IPS-15b (cell line): ENCODE measurements at regions not wholly inside any gene's neighbourhood (a gene's known extent, or its start where the extent isn't known, plus 50 kb on each side); places are given as distances from the start of the nearest gene placed in this dataset.

Experiments
- H3K27me3 ChIP-seq: one replicate; pipeline ENCODE4 v1.6.1; 2013; ENCODE audit warnings: low read length; ENCODE audit not compliant: control insufficient read depth, insufficient read depth
- H3K36me3 ChIP-seq: one replicate; pipeline ENCODE4 v1.6.1; 2013; ENCODE audit warnings: low read length; ENCODE audit not compliant: control insufficient read depth, insufficient read depth
- H3K4me1 ChIP-seq: one replicate; pipeline ENCODE4 v1.6.1; 2013; ENCODE audit warnings: mild to moderate bottlenecking, low read length; ENCODE audit not compliant: control insufficient read depth, insufficient read depth
- H3K4me3 ChIP-seq: one replicate; pipeline ENCODE4 v1.5.1; 2013; ENCODE audit warnings: low read depth, low read length
- H3K9ac ChIP-seq: one replicate; pipeline ENCODE4 v1.6.1; 2013; ENCODE audit warnings: low read depth, mild to moderate bottlenecking, low read length
- H3K9me3 ChIP-seq: one replicate; pipeline ENCODE4 v1.6.1; 2013; ENCODE audit warnings: mild to moderate bottlenecking, low read length; ENCODE audit not compliant: control insufficient read depth, insufficient read depth

DNA sequence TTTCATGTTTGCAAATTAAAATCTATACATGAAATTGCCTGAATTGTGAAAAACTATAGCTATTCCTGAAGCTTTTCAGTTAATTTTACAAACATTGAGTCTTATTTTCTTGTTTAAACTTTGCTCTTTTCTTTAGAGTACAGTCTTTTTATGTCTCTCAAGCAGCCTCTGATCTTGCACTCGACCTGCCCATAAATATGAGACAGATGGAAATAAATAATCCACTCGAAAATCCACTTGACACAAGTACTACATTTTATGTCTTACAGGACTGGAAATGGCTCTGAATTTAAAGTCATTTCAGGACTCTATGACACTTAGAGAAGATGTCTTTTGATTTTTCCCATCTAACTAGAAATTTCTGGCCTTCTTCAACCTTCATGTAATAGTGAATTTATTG, 283.8 kb downstream of the USP25 start:
- H3K4me1 ChIP-seq, result no peaks in the 10 kb centered on the region
- H3K4me3 ChIP-seq, result no peak overlapping the region
- no peaks in the 10 kb centered on the region for H3K36me3 ChIP-seq
- no peaks in the 10 kb centered on the region for H3K27me3 ChIP-seq
- no peaks in the 10 kb centered on the region for H3K9me3 ChIP-seq
- no peak overlapping the region for H3K9ac ChIP-seq

GRCh38 chr21:16020878-16021277, 291.1 kb downstream of the USP25 start:
- H3K27me3 ChIP-seq, result no peaks in the 10 kb centered on the region
- H3K4me1 ChIP-seq, result no peaks in the 10 kb centered on the region
- no peaks in the 10 kb centered on the region for H3K36me3 ChIP-seq
- H3K4me3 ChIP-seq, result no peak overlapping the region
- H3K9ac ChIP-seq, result no peak overlapping the region
- no peaks in the 10 kb centered on the region for H3K9me3 ChIP-seq

GRCh38 chr21:16022116-16022515, 292.3 kb downstream of the USP25 start:
- H3K27me3 ChIP-seq, result no peaks in the 10 kb centered on the region
- no peaks in the 10 kb centered on the region for H3K36me3 ChIP-seq
- no peaks in the 10 kb centered on the region for H3K9me3 ChIP-seq
- H3K4me1 ChIP-seq, result no peaks in the 10 kb centered on the region
- H3K9ac ChIP-seq, result no peak overlapping the region
- no peak overlapping the region for H3K4me3 ChIP-seq

GRCh38 chr21:16022921-16023320, 293.1 kb downstream of the USP25 start:
- Histone ChIP-seq H3K4me3 (no peak overlapping the region), H3K9ac (no peak overlapping the region), H3K9me3 (no peaks in the 10 kb centered on the region), H3K4me1 (no peaks in the 10 kb centered on the region), H3K27me3 (no peaks in the 10 kb centered on the region), H3K36me3 (no peaks in the 10 kb centered on the region)

DNA sequence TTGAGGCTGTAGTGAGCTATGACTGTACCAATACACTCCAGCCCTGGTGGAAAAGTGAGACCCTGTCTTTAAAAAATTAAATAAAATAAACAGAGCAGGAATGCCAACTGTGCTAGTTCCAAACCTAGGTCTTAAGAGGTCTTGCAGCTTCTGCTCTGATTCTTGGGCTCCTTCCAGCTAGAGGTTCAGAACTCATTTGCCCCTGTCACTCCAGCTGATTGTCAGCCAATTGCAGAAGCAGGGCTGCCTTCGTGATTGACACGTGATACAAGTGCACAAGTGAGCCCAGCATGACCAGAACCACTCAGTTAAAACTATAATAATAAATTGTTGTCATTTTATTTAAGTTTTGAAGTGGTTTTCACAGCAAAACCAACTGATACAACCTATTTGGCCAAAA, 298.4 kb downstream of the USP25 start:
- Histone ChIP-seq H3K9ac (no peak overlapping the region), H3K36me3 (no peaks in the 10 kb centered on the region)

GRCh38 chr21:16028941-16029464, 299.2 kb downstream of the USP25 start:
- H3K4me3 ChIP-seq, result no peak overlapping the region
- H3K9ac ChIP-seq, result no peak overlapping the region

More for the DNA sequence above, 298.4 kb downstream of the USP25 start:
- Histone ChIP-seq H3K27me3 (no peaks in the 10 kb centered on the region), H3K4me1 (no peaks in the 10 kb centered on the region), H3K9me3 (no peaks in the 10 kb centered on the region), H3K4me3 (no peak overlapping the region)

GRCh38 chr21:16033193-16033592, 303.4 kb downstream of the USP25 start:
- Histone ChIP-seq H3K36me3 (no peaks in the 10 kb centered on the region), H3K9me3 (no peaks in the 10 kb centered on the region), H3K27me3 (no peaks in the 10 kb centered on the region), H3K9ac (no peak overlapping the region), H3K4me3 (no peak overlapping the region), H3K4me1 (no peaks in the 10 kb centered on the region)

More at GRCh38 chr21:16028941-16029464, 299.2 kb downstream of the USP25 start:
- no peaks in the 10 kb centered on the region for H3K27me3 ChIP-seq
- no peaks in the 10 kb centered on the region for H3K4me1 ChIP-seq
- H3K9me3 ChIP-seq, result no peaks in the 10 kb centered on the region
- H3K36me3 ChIP-seq, result no peaks in the 10 kb centered on the region

DNA sequence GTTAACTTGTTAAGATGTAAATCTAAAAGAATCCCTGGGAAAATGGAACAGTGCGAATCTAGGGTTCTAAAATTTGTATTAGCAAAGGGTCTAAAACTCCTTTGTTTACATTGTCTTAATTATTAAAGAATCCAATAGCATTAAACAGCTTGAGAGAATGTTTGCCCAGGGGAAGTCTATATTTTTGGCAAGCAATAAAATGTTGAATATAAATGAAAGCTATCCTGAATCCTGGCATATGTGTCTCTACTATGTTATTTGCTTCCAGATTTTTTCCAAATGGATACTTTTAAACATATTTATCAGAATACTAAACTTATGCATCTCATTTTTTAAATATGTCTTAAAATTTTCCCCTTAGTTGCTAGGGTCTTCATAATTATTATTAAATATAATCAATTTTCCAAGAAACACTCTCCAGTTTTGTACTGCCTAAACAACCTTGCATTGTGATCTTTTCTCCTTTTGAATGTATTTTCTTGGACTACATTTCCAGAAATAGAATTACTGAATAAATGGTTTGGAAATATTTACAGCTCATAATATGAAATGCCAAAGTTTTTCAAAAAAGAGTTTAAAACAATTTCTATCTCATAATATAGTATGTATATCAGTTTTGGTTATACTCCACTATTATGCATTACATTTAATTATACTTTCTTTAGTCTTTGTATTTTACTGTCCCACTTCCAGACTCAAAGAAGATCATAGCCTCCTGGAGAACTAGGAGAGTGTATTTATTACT, 304.8 kb downstream of the USP25 start:
- Histone ChIP-seq H3K4me3 (no peak overlapping the region), H3K9me3 (no peaks in the 10 kb centered on the region), H3K36me3 (no peaks in the 10 kb centered on the region), H3K9ac (no peak overlapping the region), H3K27me3 (no peaks in the 10 kb centered on the region), H3K4me1 (no peaks in the 10 kb centered on the region)

- no peak overlapping the region for H3K9ac ChIP-seq
- H3K9me3 ChIP-seq, result no peaks in the 10 kb centered on the region
- H3K4me1 ChIP-seq, result no peaks in the 10 kb centered on the region
- no peaks in the 10 kb centered on the region for H3K36me3 ChIP-seq
- H3K4me3 ChIP-seq, result no peak overlapping the region
- H3K27me3 ChIP-seq, result no peaks in the 10 kb centered on the region
Observed at GRCh38 chr21:16037421-16037955, 307.7 kb downstream of the USP25 start.

GRCh38 chr21:16040601-16041000, 310.8 kb downstream of the USP25 start:
- Histone ChIP-seq H3K27me3 (no peaks in the 10 kb centered on the region), H3K36me3 (no peaks in the 10 kb centered on the region), H3K9ac (no peak overlapping the region), H3K4me3 (no peak overlapping the region), H3K9me3 (no peaks in the 10 kb centered on the region), H3K4me1 (no peaks in the 10 kb centered on the region)

- no peaks in the 10 kb centered on the region for H3K36me3 ChIP-seq
- H3K4me1 ChIP-seq, result no peaks in the 10 kb centered on the region
- H3K9ac ChIP-seq, result no peak overlapping the region
- H3K4me3 ChIP-seq, result no peak overlapping the region
- H3K9me3 ChIP-seq, result no peaks in the 10 kb centered on the region
- no peaks in the 10 kb centered on the region for H3K27me3 ChIP-seq
Observed at GRCh38 chr21:16044676-16045075, 314.9 kb downstream of the USP25 start.

DNA sequence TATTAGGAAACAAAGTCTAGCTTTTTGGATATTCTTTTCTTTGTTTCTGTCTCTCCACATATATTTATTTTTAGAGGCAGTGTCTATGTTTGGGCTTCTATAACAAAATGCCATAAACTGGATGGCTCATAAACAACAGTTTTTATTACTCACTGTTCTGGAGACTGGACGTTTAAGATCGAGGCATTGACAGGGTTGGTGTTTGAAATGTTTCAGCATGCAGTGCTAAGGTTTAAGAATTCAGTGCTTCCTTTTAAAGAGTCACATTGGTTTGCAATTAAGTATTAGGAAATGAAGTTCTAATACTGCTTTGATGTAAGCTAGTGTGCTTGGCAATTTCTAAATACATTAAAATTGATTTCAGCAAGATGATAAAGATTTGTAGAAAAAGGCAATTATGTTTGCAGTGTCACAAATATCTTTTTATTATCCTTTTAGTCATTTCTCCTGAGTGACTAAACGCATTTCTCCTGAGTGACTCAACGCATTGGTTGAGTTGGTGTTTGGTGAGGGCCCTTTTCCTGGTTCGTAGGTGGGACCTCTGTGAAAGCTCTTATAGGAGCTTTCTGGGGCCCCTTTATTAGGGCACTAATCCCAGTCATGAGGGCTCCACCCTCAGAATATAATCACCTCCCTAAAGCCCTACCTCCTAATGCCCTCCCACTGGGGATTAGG, 317.0 kb downstream of the USP25 start:
- Histone ChIP-seq H3K9me3 (no peaks in the 10 kb centered on the region), H3K4me1 (no peaks in the 10 kb centered on the region), H3K4me3 (no peak overlapping the region), H3K36me3 (no peaks in the 10 kb centered on the region), H3K27me3 (no peaks in the 10 kb centered on the region), H3K9ac (no peak overlapping the region)
